Large intestine (tissue), 3 donors: ENCODE measurements at regions not wholly inside any gene's neighbourhood (a gene's known extent, or its start where the extent isn't known, plus 50 kb on each side); places are given as distances from the start of the nearest gene placed in this dataset.

Experiments
- DNase-seq, 2 donors: peaks; one replicate each; pipeline versions ENCODE4 v3.0.0 to v3.0.0-alpha.2; 2013
- H3K27ac ChIP-seq: one replicate; pipeline ENCODE4 v1.5.1; 2013; ENCODE audit warnings: low read length
- H3K27me3 ChIP-seq: 2 replicates; pipeline ENCODE4 v1.6.1; 2013; ENCODE audit warnings: low read length; ENCODE audit not compliant: control insufficient read depth, insufficient read depth
- H3K36me3 ChIP-seq: 2 replicates; pipeline ENCODE4 v1.6.1; 2013; ENCODE audit warnings: low read length; ENCODE audit not compliant: control insufficient read depth, insufficient read depth
- H3K4me1 ChIP-seq: one replicate; pipeline ENCODE4 v1.6.1; 2013; ENCODE audit warnings: low read length; ENCODE audit not compliant: control insufficient read depth, insufficient read depth
- H3K4me3 ChIP-seq: one replicate; pipeline ENCODE4 v1.5.1; 2013; ENCODE audit warnings: low read length
- H3K9me3 ChIP-seq: one replicate; pipeline ENCODE4 v1.6.1; 2013; ENCODE audit warnings: mild to moderate bottlenecking, low read depth, low read length, moderate library complexity; ENCODE audit not compliant: control insufficient read depth
- WGBS: methylation state at CpG from one replicate; pipeline ENCODE4 v1.1.5; 2013; ENCODE audit warnings: low lambda C conversion rate; ENCODE audit not compliant: insufficient coverage; 5-methylcytosine and 5-hydroxymethylcytosine counted together

- DNase-seq, result no peak
- WGBS, result no CpG with 5 or more reads among the region's 3 CpGs
- H3K27me3 ChIP-seq, result no peaks in the 10 kb centered on the region
- H3K4me3 ChIP-seq, result no peak overlapping the region
- no peak overlapping the region for H3K27ac ChIP-seq
- no peaks in the 10 kb centered on the region for H3K36me3 ChIP-seq
- H3K4me1 ChIP-seq, result no peaks in the 10 kb centered on the region
- no peaks in the 10 kb centered on the region for H3K9me3 ChIP-seq
Measured at GRCh38 chr15:29446480-29446879, 176.9 kb upstream of the NSMCE3 start.

- Histone ChIP-seq H3K4me1 (no peaks in the 10 kb centered on the region), H3K9me3 (no peaks in the 10 kb centered on the region), H3K27ac (no peak overlapping the region), H3K4me3 (no peak overlapping the region), H3K36me3 (no peaks in the 10 kb centered on the region), H3K27me3 (no peaks in the 10 kb centered on the region)
- DNase-seq, result no peak
- WGBS, result no CpG with 5 or more reads among the region's 5 CpGs
Measured at GRCh38 chr15:29442532-29442931, 172.9 kb upstream of the NSMCE3 start.

GRCh38 chr15:29440541-29440940 lies 170.9 kb upstream of the NSMCE3 start:
- Histone ChIP-seq H3K36me3 (no peaks in the 10 kb centered on the region), H3K27me3 (no peaks in the 10 kb centered on the region), H3K4me1 (no peaks in the 10 kb centered on the region), H3K9me3 (no peaks in the 10 kb centered on the region), H3K27ac (no peak overlapping the region), H3K4me3 (no peak overlapping the region)
- WGBS, result 82% methylated on average over 3 of the region's 7 CpGs
- no peak for DNase-seq

GRCh38 chr15:29438703-29439055 lies 169.1 kb upstream of the NSMCE3 start:
- 100% methylated on average over 1 of the region's 2 CpGs for WGBS
- no peaks in the 10 kb centered on the region for H3K9me3 ChIP-seq
- no peak overlapping the region for H3K4me3 ChIP-seq
- H3K27me3 ChIP-seq, result no peaks in the 10 kb centered on the region
- no peaks in the 10 kb centered on the region for H3K4me1 ChIP-seq
- H3K27ac ChIP-seq, result no peak overlapping the region
- DNase-seq, result no peak
- H3K36me3 ChIP-seq, result no peaks in the 10 kb centered on the region

GRCh38 chr15:29437888-29438702 lies 168.5 kb upstream of the NSMCE3 start:
- no peak overlapping the region for H3K27ac ChIP-seq
- 92% methylated on average over 2 of the region's 9 CpGs for WGBS
- no peak for DNase-seq

GRCh38 chr15:29435811-29436210 lies 166.2 kb upstream of the NSMCE3 start:
- no peaks in the 10 kb centered on the region for H3K9me3 ChIP-seq
- no peak overlapping the region for H3K27ac ChIP-seq
- no peak overlapping the region for H3K4me3 ChIP-seq
- 100% methylated on average over 1 of the region's 4 CpGs for WGBS
- no peaks in the 10 kb centered on the region for H3K36me3 ChIP-seq
- no peaks in the 10 kb centered on the region for H3K27me3 ChIP-seq
- no peaks in the 10 kb centered on the region for H3K4me1 ChIP-seq
- no peak for DNase-seq

More at GRCh38 chr15:29437888-29438702, 168.5 kb upstream of the NSMCE3 start:
- Histone ChIP-seq H3K9me3 (no peaks in the 10 kb centered on the region), H3K36me3 (no peaks in the 10 kb centered on the region), H3K4me1 (no peaks in the 10 kb centered on the region), H3K27me3 (no peaks in the 10 kb centered on the region), H3K4me3 (no peak overlapping the region)

GRCh38 chr15:29434280-29434679 lies 164.7 kb upstream of the NSMCE3 start:
- no peaks in the 10 kb centered on the region for H3K4me1 ChIP-seq
- no CpG with 5 or more reads among the region's 2 CpGs for WGBS
- DNase-seq, result no peak
- H3K27me3 ChIP-seq, result no peaks in the 10 kb centered on the region
- no peak overlapping the region for H3K4me3 ChIP-seq
- H3K36me3 ChIP-seq, result no peaks in the 10 kb centered on the region
- no peak overlapping the region for H3K27ac ChIP-seq
- H3K9me3 ChIP-seq, result no peaks in the 10 kb centered on the region

GRCh38 chr15:29433507-29434248 lies 164.1 kb upstream of the NSMCE3 start:
- Histone ChIP-seq H3K36me3 (no peaks in the 10 kb centered on the region), H3K9me3 (no peaks in the 10 kb centered on the region), H3K4me3 (no peak overlapping the region), H3K27me3 (no peaks in the 10 kb centered on the region), H3K4me1 (no peaks in the 10 kb centered on the region), H3K27ac (no peak overlapping the region)
- WGBS, result 80% methylated on average over 1 of the region's 6 CpGs
- no peak for DNase-seq

GRCh38 chr15:29433050-29433318 lies 163.4 kb upstream of the NSMCE3 start:
- no peaks in the 10 kb centered on the region for H3K36me3 ChIP-seq
- DNase-seq, result no peak
- H3K27ac ChIP-seq, result no peak overlapping the region
- no CpG with 5 or more reads among the region's 2 CpGs for WGBS
- H3K9me3 ChIP-seq, result no peaks in the 10 kb centered on the region
- no peaks in the 10 kb centered on the region for H3K4me1 ChIP-seq
- H3K27me3 ChIP-seq, result no peaks in the 10 kb centered on the region
- H3K4me3 ChIP-seq, result no peak overlapping the region

- H3K9me3 ChIP-seq, result no peaks in the 10 kb centered on the region
- H3K36me3 ChIP-seq, result no peaks in the 10 kb centered on the region
- H3K4me1 ChIP-seq, result no peaks in the 10 kb centered on the region
- H3K4me3 ChIP-seq, result no peak overlapping the region
- H3K27me3 ChIP-seq, result no peaks in the 10 kb centered on the region
- no CpG with 5 or more reads among the region's 11 CpGs for WGBS
- DNase-seq, result no peak
- no peak overlapping the region for H3K27ac ChIP-seq
Measured at GRCh38 chr15:29432191-29433049, 162.8 kb upstream of the NSMCE3 start.
